ENCODE measurements at regions not wholly inside any gene's neighbourhood (a gene's known extent, or its start where the extent isn't known, plus 50 kb on each side); places are given as distances from the start of the nearest gene placed in this dataset.

- no peak for DNase-seq
These were observed 103.1 kb upstream of the ISL1 start for GRCh38 chr5:51279983-51280706.

- DNase-seq: no peak
These were observed 97.2 kb upstream of the ISL1 start for GRCh38 chr5:51286046-51286445.

- no peak for DNase-seq
These were observed 80.9 kb upstream of the ISL1 start for GRCh38 chr5:51302343-51302742.

- no peak for DNase-seq
These were observed 56.4 kb upstream of the ISL1 start for GRCh38 chr5:51326844-51327243.
